ENCODE measurements at regions not wholly inside any gene's neighbourhood (a gene's known extent, or its start where the extent isn't known, plus 50 kb on each side); places are given as distances from the start of the nearest gene placed in this dataset.

GRCh38 chr1:199549421-199549820 lies 478.1 kb upstream of the NR5A2 start:
- no peak overlapping the region for H3K4me3 Mint-ChIP-seq
- no peaks in the 10 kb centered on the region for H3K4me1 ChIP-seq (ENCODE audit: insufficient read depth, low read length)
- no peak overlapping the region for H3K27ac Mint-ChIP-seq
- H3K36me3 ChIP-seq (ENCODE audit: insufficient read depth, low read length), result no peaks in the 10 kb centered on the region
- POLR2A ChIA-PET (ENCODE audit: partially characterized antibody), result no interaction called here
- H3K27me3 Mint-ChIP-seq, result peaks cover 5 to 7% of the 10 kb centered on the region in 2 donors
- H3K9me3 Mint-ChIP-seq, result peaks cover 0 to 5% (median 1%) of the 10 kb centered on the region in 8 donors
- H3K9me3 ChIP-seq (ENCODE audit: control insufficient read depth in 1 of 2, low read length in 2 of 2), result no peaks in the 10 kb centered on the region
- DNase-seq, result no peak
- H3K36me3 Mint-ChIP-seq, result no peaks in the 10 kb centered on the region
- no peak overlapping the region for H3K27ac ChIP-seq (ENCODE audit: low read depth, low read length)
- H3K27me3 ChIP-seq (ENCODE audit: insufficient read depth, low read length), result no peaks in the 10 kb centered on the region
- H3K4me3 ChIP-seq (ENCODE audit: low read length in 2 of 2), result no peak overlapping the region
- no peaks in the 10 kb centered on the region for H3K4me1 Mint-ChIP-seq
- CTCF ChIA-PET (ENCODE audit: partially characterized antibody), result no interaction called here
- intact Hi-C loops (cut with micrococcal nuclease), result no loop called here

GRCh38 chr1:199550199-199551065 lies 477.1 kb upstream of the NR5A2 start:
- Mint-ChIP-seq H3K27ac (no peak overlapping the region), H3K9me3 (peaks cover 0 to 5% (median under 1%) of the 10 kb centered on the region in 8 donors), H3K4me1 (no peaks in the 10 kb centered on the region), H3K27me3 (peaks cover 5 to 7% of the 10 kb centered on the region in 2 donors), H3K4me3 (no peak overlapping the region), H3K36me3 (no peaks in the 10 kb centered on the region)
- H3K27me3 ChIP-seq (ENCODE audit: insufficient read depth, low read length), result no peaks in the 10 kb centered on the region
- H3K36me3 ChIP-seq (ENCODE audit: insufficient read depth, low read length), result no peaks in the 10 kb centered on the region
- POLR2A ChIA-PET (ENCODE audit: partially characterized antibody), result no interaction called here
- CTCF ChIA-PET (ENCODE audit: partially characterized antibody), result no interaction called here
- no peaks in the 10 kb centered on the region for H3K9me3 ChIP-seq (ENCODE audit: control insufficient read depth in 1 of 2, low read length in 2 of 2)
- H3K4me3 ChIP-seq (ENCODE audit: low read length in 2 of 2), result no peak overlapping the region
- no peak overlapping the region for H3K27ac ChIP-seq (ENCODE audit: low read depth, low read length)
- intact Hi-C loops (cut with micrococcal nuclease), result no loop called here
- no peak for DNase-seq
- H3K4me1 ChIP-seq (ENCODE audit: insufficient read depth, low read length), result no peaks in the 10 kb centered on the region

- H3K27ac ChIP-seq (ENCODE audit: low read depth, low read length), result no peak overlapping the region
- no peaks in the 10 kb centered on the region for H3K4me1 ChIP-seq (ENCODE audit: insufficient read depth, low read length)
- H3K36me3 Mint-ChIP-seq, result no peaks in the 10 kb centered on the region
- no peaks in the 10 kb centered on the region for H3K36me3 ChIP-seq (ENCODE audit: insufficient read depth, low read length)
- intact Hi-C loops (cut with micrococcal nuclease), result no loop called here
- no peaks in the 10 kb centered on the region for H3K9me3 ChIP-seq (ENCODE audit: control insufficient read depth in 1 of 2, low read length in 2 of 2)
- ChIA-PET POLR2A (ENCODE audit: partially characterized antibody) (no interaction called here), CTCF (ENCODE audit: partially characterized antibody) (no interaction called here)
- DNase-seq, result peak in 2 of 5 donors; percentile 3 to 22
- no peak overlapping the region for H3K4me3 ChIP-seq (ENCODE audit: low read length in 2 of 2)
- no peak overlapping the region for H3K4me3 Mint-ChIP-seq
- no peaks in the 10 kb centered on the region for H3K4me1 Mint-ChIP-seq
- H3K27ac Mint-ChIP-seq, result no peak overlapping the region
- H3K27me3 Mint-ChIP-seq, result peaks cover 5 to 7% of the 10 kb centered on the region in 2 donors
- no peaks in the 10 kb centered on the region for H3K27me3 ChIP-seq (ENCODE audit: insufficient read depth, low read length)
- peaks cover 0 to 5% (median 0%) of the 10 kb centered on the region in 8 donors for H3K9me3 Mint-ChIP-seq
These were observed 475.4 kb upstream of the NR5A2 start for GRCh38 chr1:199551967-199552565.

GRCh38 chr1:199553104-199553503 lies 474.4 kb upstream of the NR5A2 start:
- Histone ChIP-seq H3K27ac (ENCODE audit: low read depth, low read length) (no peak overlapping the region), H3K9me3 (ENCODE audit: control insufficient read depth in 1 of 2, low read length in 2 of 2) (no peaks in the 10 kb centered on the region), H3K4me1 (ENCODE audit: insufficient read depth, low read length) (no peaks in the 10 kb centered on the region), H3K27me3 (ENCODE audit: insufficient read depth, low read length) (no peaks in the 10 kb centered on the region), H3K4me3 (ENCODE audit: low read length in 2 of 2) (no peak overlapping the region), H3K36me3 (ENCODE audit: insufficient read depth, low read length) (no peaks in the 10 kb centered on the region)
- Mint-ChIP-seq H3K4me1 (no peaks in the 10 kb centered on the region), H3K9me3 (peaks cover 0 to 5% (median 0%) of the 10 kb centered on the region in 8 donors), H3K27ac (no peak overlapping the region), H3K27me3 (peaks cover 5 to 8% of the 10 kb centered on the region in 2 donors), H3K36me3 (no peaks in the 10 kb centered on the region), H3K4me3 (no peak overlapping the region)
- ChIA-PET CTCF (ENCODE audit: partially characterized antibody) (no interaction called here), POLR2A (ENCODE audit: partially characterized antibody) (no interaction called here)
- DNase-seq, result no peak
- intact Hi-C loops (cut with micrococcal nuclease), result no loop called here

- Histone ChIP-seq H3K4me1 (ENCODE audit: insufficient read depth, low read length) (no peaks in the 10 kb centered on the region), H3K9me3 (ENCODE audit: control insufficient read depth in 1 of 2, low read length in 2 of 2) (no peaks in the 10 kb centered on the region), H3K27ac (ENCODE audit: low read depth, low read length) (no peak overlapping the region), H3K27me3 (ENCODE audit: insufficient read depth, low read length) (no peaks in the 10 kb centered on the region), H3K36me3 (ENCODE audit: insufficient read depth, low read length) (no peaks in the 10 kb centered on the region), H3K4me3 (ENCODE audit: low read length in 2 of 2) (no peak overlapping the region)
- CTCF ChIA-PET (ENCODE audit: partially characterized antibody), result no interaction called here
- Mint-ChIP-seq H3K27ac (no peak overlapping the region), H3K36me3 (no peaks in the 10 kb centered on the region), H3K27me3 (peaks cover 3 to 6% of the 10 kb centered on the region in 2 donors), H3K9me3 (peaks cover 0 to 2% (median 0%) of the 10 kb centered on the region in 8 donors), H3K4me3 (no peak overlapping the region), H3K4me1 (no peaks in the 10 kb centered on the region)
- intact Hi-C loops (cut with micrococcal nuclease), result no loop called here
- no peak for DNase-seq
- POLR2A ChIA-PET (ENCODE audit: partially characterized antibody), result no interaction called here
These were observed 466.2 kb upstream of the NR5A2 start for GRCh38 chr1:199561334-199561733.

- Mint-ChIP-seq H3K9me3 (peaks cover 0 to 3% (median 0%) of the 10 kb centered on the region in 8 donors), H3K4me1 (no peaks in the 10 kb centered on the region), H3K36me3 (no peaks in the 10 kb centered on the region), H3K27me3 (peaks cover 9 to 23% of the 10 kb centered on the region in 2 donors), H3K4me3 (no peak overlapping the region), H3K27ac (no peak overlapping the region)
- Histone ChIP-seq H3K27ac (ENCODE audit: low read depth, low read length) (no peak overlapping the region), H3K27me3 (ENCODE audit: insufficient read depth, low read length) (no peaks in the 10 kb centered on the region), H3K9me3 (ENCODE audit: control insufficient read depth in 1 of 2, low read length in 2 of 2) (no peaks in the 10 kb centered on the region), H3K4me3 (ENCODE audit: low read length in 2 of 2) (no peak overlapping the region), H3K36me3 (ENCODE audit: insufficient read depth, low read length) (no peaks in the 10 kb centered on the region), H3K4me1 (ENCODE audit: insufficient read depth, low read length) (no peaks in the 10 kb centered on the region)
- DNase-seq, result no peak
- ChIA-PET CTCF (ENCODE audit: partially characterized antibody) (no interaction called here), POLR2A (ENCODE audit: partially characterized antibody) (no interaction called here)
- intact Hi-C loops (cut with micrococcal nuclease), result no loop called here
These were observed 454.5 kb upstream of the NR5A2 start for GRCh38 chr1:199573047-199573446.

GRCh38 chr1:199574950-199575349 lies 452.6 kb upstream of the NR5A2 start:
- no peaks in the 10 kb centered on the region for H3K27me3 ChIP-seq (ENCODE audit: insufficient read depth, low read length)
- no peak overlapping the region for H3K4me3 ChIP-seq (ENCODE audit: low read length in 2 of 2)
- intact Hi-C loops (cut with micrococcal nuclease), result no loop called here
- Mint-ChIP-seq H3K4me1 (no peaks in the 10 kb centered on the region), H3K36me3 (no peaks in the 10 kb centered on the region), H3K27ac (no peak overlapping the region), H3K9me3 (peaks cover 0 to 3% (median 0%) of the 10 kb centered on the region in 8 donors), H3K27me3 (peaks cover 11 to 19% of the 10 kb centered on the region in 2 donors), H3K4me3 (no peak overlapping the region)
- no peak for DNase-seq
- H3K27ac ChIP-seq (ENCODE audit: low read depth, low read length), result no peak overlapping the region
- no peaks in the 10 kb centered on the region for H3K4me1 ChIP-seq (ENCODE audit: insufficient read depth, low read length)
- ChIA-PET POLR2A (ENCODE audit: partially characterized antibody) (no interaction called here), CTCF (ENCODE audit: partially characterized antibody) (interaction anchor here (1.2 kb wide), 1 partner anchor 9 kb away, joined by 3 read pairs; no protein-coding TSS in a partner anchor)
- H3K9me3 ChIP-seq (ENCODE audit: control insufficient read depth in 1 of 2, low read length in 2 of 2), result no peaks in the 10 kb centered on the region
- no peaks in the 10 kb centered on the region for H3K36me3 ChIP-seq (ENCODE audit: insufficient read depth, low read length)
